A172 (cell line): ENCODE measurements at regions not wholly inside any gene's neighbourhood (a gene's known extent, or its start where the extent isn't known, plus 50 kb on each side); places are given as distances from the start of the nearest gene placed in this dataset.
"Not testable (repeated sequence)": the region's sequence is repeated elsewhere in the genome, so short reads cannot be mapped to it uniquely, and the experiment has no call there.

Source experiments
- DNase-seq: peaks from one replicate; pipeline ENCODE4 v3.0.0-alpha.2; 2015; ENCODE audit warnings: low spot score

DNA sequence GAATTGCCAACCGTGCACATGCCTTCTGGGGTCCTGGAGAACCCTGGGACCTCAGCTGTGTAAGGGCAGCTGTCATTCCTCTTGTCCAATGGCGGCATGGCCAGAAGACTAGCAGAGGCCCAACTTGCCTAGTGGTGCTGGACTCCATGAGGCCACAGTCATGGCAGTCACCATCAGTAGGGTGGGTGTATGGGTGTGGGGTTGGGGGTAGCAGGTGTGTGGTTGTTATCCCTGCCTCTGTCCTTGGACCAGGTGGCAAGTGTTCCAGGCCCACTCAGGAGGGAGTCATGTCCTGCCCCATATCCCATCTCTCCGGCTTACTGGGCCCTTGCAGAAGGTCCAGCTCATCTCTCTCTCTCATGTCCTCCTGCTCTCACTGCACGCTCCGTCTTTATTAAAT, 1596.2 kb downstream of the MRPL39 start:
- no peak for DNase-seq

DNA sequence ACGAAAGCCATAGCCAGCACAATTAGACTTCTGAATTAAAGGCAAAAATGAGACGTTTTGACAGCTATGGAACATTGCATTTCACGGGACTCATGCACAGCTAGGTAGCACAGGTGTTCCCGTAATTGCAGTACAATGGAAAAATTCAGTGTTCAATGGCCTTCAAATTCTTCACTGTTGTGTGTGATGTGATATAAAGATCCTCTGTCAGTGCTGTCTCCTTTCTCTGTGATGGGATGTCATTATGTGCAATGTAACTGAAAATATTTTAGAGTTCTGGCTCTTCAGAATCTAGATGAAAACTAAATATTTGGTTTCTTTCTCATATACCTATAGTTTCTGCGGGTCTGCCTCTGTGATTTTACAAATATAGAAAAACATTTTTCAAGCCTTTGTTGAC, 1599.7 kb downstream of the MRPL39 start:
- DNase-seq = no peak

DNA sequence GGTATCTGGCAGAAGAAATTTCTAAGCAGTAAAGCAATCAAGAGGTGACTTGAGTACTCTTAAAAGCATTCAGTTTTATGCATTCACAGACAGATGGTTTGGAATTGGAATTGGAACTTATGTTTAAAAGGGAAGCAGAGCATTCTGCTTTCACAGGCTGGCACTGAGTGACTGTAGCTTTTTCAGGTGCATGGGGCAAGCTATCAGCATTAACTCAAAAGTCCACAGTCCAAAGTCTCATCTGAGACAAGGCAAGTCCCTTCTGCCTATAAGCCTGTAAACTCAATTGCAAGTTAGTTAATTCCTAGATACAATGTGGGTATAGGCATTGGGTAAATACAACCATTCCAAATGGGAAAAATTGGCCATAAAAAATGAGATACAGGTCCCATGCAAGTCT, 1620.3 kb downstream of the MRPL39 start:
- no peak for DNase-seq

DNA sequence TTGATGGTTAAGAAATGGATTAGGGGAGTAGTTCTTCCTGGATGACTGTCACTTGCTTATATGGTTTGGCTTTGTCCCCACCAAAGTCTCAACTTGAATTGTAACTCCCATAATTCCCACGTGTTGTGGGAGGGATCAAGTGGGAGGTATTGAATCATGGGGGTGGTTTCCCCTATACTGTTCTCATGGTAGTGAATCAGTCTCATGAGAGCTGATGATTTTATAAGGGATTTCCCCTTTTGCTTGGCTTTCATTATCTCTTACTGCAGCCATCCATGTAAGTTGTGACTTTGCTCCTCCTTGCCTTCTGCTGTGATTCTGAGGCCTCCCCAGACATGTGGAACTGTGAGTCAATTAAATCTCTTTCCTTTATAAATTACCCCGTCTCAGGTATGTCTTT, 1621.1 kb downstream of the MRPL39 start:
- no peak for DNase-seq

DNA sequence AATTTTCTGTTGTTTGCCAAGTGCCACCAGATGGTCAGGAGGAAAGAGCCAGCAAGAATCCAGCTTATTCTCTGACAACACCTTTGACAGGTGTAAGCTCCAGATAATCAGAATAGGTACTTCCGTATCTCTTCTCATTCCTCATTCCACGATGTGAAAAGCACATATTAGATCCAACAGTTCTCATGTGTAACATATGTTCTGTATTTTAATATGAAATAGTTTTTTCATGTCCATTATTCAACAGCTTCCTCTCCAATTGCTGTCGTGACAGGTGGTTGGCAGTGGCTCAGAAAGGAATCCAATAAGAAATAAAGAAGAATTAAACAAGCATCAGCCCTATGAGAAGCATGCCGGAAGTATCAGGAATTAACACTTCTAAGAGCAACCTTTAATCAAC, 1624.7 kb downstream of the MRPL39 start:
- DNase-seq = no peak

DNA sequence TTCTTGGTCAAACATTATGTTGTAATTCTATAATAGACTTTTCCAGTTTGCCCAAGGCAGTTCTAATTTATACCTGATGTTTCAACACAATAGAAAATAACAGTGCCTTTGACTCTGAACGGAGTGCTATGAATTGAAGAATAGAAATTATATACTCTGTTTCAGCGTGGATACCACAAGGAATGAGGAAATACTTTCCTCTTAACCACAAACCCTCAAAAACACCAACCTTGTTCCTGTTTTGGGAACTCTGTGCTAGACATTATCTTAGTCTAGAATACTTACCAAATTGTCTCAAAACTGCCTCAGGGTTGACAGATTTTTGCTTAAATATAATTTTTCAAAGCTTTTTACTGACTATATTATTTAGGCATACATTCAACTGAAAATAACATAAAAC, 1629.3 kb downstream of the MRPL39 start:
- DNase-seq = no peak

DNA sequence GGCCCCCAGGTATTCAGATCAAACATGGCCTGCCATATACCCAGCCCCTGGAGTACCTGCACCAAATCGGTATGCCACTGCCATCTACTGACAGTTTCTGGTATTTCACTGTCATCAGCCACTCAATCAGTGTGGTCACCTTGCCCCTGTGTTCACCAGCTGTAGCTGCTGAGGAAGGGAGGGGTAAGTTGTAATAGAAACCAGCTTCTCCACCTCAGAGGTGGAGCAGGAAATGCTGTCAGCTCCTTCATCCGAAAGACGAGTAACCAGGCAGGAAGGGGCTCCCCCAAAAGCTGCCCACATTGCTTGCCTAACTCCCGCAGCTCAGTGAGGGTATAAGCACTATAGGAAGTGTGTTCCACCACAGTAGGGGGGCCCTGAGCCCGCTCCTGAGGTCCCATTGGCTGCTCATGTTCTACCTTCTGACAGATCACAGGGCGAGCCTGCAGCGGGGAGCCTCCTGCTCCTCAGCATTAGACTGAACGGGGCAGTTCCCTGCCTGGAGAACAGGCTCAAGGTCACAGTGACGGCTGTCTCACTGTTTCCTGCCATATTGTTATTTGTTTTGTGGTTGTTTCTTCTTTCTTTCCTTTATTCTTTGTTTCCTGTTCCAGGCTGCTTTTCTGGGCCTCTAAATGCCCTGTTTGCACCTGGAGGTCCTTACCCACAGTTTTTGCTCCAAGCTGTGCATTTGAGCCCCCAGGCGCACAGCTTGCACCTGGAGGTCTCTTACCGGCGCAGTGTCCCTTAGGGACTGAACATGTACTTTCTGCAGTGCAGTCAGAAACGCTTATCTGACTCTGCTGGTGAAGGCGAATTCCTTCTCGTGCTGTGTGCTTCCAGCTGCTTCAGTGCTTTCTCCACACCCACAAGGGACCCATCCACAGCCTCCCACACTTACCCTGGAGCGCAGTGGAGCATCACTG, 1638.3 kb downstream of the MRPL39 start:
- DNase-seq = peak; percentile 47

DNA sequence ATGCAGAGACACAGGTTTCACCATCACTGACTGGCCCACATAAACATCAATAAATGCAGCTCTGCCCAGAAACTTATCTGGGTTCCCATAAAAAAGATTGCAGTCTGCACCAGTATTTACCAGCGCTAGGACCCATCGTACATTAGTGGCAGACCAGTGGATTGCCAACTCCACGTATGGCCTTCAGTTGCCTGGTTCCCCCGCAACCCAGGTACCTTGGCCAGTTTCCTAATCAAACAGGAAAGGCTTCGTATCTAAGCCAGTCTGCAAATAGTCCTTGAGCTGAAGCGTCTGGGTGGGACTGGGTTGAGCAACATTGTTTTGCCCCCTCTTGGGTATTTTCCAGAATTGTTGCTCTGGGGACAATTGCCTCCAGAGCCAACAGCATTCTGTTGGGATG, 1639.3 kb downstream of the MRPL39 start:
- DNase-seq = no peak

DNA sequence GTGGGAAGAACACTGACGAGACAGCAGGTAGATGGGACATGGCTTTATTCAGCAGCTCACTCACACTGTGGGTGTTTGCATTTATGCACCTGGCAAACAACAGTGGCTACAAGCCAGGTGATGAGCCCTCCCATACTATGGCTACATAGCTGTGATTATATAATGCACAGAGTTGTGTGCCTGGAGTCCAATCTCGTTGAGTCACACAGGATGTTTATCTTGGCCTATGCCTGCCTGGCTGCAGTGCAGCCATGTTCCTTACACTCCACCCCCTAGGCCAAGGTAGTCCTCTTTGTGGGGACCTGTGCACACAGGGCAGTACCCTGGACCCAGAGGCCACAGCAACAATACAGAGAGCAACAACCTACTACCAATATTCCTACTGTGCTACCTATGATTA, 1643.8 kb downstream of the MRPL39 start:
- DNase-seq = no peak

DNA sequence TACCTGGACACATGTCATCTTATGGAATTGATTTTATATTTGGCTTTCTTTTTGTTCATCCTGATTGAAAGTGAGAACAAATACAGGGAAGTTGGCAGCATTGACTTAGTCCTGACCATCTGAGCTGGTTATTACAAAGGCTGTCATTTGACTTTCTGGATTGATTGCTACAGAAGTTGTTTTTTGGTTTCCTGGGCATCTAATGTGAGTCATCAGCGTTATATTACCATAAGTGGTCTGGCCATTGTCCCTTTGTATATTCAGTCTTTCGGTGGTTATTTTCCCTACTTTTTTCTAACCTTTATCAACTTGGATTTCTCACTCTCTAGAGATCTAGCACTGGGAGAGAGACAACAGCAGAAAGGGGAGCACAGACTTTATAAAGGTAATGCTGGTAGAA, 1646.5 kb downstream of the MRPL39 start:
- DNase-seq = no peak

DNA sequence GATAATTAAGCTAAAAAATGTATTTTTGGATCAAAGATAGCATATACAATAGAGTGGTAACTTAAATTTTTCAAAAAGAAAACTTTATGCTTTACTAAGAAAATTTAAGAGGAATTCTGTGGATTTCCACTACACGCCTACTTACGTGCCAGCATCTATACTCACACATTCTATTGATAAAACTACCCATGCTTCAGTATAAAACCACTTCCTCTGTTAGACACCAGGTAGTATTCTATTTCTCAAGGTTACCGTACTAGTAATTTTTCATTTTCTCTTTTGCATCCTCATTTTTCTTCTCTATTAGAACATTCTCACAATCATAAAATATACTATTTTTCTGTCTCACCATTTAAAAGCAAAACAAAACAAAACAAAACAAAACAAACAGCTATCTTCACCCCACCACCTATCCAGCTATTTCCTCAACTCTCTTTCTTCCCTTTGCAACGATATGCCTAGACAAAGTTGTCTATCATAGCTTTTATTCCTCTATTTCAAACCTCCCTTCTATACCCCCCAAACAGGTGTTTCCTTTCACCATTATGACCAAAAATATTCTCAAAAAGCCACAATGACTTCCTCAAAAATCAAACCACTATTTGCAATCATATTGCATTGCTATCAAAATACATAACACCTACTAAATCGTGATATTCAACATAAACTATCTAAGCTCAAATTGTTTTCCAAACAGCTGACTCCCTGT, 1652.0 kb downstream of the MRPL39 start:
- DNase-seq = no peak

DNA sequence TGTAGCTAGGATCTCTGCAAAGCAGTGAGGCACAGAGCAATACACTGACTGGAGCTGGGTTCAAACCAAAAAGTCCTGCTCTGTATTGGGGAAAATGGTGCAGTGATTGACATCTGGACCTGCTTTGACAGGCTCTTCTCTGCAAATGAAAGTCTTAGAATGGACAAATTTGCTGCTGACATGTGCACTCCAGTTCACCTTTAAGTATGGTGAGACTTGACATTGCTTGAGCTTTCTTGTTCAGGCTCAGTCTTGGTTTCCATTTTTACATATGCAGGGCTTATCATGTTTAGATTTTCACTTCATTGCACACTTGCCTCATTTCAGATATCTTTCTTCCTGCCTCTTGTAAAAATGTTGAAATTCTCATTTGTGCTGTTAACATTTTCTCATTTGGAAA, 1655.0 kb downstream of the MRPL39 start:
- no peak for DNase-seq

DNA sequence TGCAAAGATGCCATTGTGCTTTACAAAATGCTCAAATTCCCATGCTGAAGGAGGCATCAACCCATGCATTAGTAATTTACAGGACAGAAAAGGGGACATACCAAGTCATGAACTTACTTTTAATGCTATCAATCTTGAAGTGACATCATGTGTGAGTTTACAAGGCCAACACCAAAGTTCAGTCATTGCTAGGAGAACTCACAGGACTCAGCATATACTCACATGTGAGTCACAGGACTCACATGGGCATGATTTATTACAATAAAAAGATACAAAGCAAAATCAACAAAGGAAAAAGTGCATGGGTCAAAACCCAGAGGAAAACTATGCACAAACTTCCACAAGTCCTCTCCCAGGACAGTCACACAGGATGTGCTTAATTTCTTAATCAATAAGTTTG, 1656.0 kb downstream of the MRPL39 start:
- no peak for DNase-seq

DNA sequence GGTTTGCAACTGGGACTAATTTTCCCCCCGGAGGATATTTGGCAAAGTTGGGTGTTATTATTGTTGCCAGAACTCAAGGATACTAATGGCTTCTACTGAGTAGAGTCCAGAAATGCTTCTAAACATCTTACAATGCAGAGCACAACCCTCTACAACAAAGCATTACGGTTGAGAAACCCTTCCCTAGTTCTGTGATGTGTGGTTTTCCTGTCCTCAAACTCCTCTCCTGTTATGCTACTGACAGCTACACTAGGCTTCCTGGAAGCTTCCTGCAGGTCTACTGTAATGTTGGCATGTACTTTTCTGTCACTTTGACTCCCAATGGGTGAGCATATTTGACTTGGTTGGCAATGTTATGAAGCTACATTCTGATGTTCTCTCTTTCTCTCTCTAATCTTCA, 1656.9 kb downstream of the MRPL39 start:
- no peak for DNase-seq

DNA sequence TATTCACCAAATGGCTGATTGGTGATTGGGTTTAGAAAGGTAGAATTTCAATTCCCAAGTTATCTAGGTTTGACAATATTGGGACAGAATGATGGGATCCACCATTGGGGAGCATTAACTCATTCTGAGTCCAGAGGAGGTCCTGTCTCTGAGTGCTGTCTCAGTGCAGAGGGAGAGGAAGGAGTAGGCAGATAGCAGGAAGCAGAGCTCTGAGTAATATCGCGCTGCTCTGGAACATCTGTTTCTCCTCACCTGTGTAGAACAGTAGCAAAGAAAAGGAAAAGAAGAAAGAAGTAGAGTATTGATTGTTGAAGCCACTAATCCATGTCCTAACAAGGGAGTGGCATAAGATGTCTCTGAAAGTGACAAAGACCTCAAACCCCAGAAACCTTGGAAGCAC, 1657.8 kb downstream of the MRPL39 start:
- no peak for DNase-seq

DNA sequence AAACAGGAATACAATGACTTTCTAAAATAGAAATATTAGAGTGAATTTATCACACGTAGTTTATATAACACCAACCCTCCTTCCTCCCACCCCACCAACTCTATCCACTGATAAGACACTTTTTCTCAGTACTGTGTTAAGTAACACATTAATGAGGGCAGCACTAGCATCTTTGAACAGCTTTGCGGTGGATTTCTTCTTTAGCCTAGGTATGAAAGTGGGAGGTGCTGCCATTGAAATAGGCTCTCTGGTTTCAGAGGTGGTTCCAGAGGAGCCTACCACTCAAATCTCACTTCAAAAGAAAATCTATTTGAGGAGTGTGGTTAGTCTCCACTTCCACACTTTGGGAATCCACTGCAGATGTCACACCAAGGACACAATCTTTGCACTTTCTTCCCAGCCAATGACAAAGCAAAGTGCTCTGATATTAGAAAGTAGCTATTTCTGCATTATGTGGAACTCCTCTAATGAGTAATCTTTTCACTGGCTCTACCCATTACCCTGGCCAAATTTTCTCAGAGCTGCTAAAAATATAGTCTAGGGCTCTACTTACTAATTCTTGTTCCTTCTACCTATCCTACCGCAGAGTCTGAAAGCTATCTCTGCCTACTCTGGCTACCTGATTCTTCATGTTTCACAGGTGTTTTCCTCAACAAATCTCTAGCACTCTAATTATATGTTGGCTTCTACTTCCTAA, 1667.8 kb downstream of the MRPL39 start:
- DNase-seq = no peak

DNA sequence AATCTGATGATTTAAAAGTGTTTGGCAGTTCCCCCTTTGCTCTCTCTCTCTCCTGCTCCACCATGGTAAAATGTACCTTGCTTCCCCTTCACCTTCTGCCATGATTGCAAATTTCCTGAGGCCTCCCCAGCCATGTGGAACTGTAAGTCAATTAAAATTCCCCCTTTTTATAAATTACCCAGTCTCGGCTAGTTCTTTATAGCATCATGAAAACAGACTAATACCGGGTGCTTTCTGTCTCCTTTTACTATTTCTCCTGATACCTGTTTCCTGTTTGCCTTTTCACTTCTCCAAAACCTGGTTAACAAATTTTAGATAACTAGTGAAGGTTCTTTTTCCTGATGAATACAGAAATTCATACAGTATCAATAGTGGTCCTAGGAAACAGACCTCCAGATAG, 1670.3 kb downstream of the MRPL39 start:
- DNase-seq = no peak

DNA sequence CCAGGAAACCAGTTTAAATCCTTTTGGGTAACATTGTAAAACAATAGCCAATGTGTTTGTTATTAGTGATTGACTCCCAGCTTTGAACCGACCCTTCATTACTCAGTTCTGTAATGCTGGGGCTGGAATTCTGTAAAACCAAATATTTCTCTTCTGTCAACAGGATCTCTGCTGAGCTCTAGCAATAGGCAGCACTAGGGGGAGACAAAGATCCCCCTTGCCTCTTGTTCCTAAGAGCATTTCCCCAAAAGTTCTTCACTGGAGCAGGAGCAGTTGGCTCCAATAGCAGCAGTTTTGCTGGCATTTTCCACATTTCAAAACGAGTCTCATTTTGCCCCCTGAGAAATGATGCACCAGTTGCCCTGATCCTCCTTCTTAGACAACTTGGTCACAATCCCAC, 1671.1 kb downstream of the MRPL39 start:
- DNase-seq = no peak

DNA sequence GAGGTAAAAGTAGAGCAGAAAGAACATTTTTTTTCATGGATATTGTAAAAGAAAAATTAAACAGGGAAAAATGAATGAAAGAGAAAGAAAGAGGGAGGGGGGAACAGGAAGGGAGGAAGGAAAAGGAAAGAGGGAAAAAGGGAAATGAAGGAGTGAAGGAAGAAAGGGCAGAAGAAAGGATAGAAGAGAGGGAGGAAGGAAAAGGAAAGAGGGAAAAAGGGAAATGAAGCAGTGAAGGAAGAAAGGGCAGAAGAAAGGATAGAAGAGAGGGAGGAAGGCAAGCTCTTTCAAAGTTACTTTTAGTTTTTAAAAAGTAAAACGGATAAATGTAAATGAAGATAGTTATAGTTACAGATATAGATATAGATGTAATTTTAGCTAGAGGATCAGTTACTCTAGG, 1676.7 kb downstream of the MRPL39 start:
- no peak for DNase-seq

DNA sequence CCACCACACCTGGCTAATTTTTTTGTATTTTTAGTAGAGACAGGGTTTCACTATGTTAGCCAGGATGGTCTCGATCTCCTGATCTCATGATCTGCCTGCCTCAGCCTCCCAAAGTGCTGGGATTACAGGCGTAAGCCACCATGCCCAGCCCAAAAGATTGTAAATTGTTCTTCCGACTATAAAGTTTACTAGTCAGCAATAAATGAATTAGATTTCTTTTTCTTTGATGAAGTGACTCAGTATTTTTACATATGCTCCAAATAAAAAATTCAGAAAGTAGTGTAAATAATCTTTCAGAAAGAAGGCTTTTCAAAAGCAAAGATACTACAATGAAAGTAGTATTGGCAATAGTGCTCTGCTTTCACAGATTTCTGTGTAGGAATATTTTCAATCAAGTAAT, 1680.9 kb downstream of the MRPL39 start:
- not testable (repeated sequence) for DNase-seq

DNA sequence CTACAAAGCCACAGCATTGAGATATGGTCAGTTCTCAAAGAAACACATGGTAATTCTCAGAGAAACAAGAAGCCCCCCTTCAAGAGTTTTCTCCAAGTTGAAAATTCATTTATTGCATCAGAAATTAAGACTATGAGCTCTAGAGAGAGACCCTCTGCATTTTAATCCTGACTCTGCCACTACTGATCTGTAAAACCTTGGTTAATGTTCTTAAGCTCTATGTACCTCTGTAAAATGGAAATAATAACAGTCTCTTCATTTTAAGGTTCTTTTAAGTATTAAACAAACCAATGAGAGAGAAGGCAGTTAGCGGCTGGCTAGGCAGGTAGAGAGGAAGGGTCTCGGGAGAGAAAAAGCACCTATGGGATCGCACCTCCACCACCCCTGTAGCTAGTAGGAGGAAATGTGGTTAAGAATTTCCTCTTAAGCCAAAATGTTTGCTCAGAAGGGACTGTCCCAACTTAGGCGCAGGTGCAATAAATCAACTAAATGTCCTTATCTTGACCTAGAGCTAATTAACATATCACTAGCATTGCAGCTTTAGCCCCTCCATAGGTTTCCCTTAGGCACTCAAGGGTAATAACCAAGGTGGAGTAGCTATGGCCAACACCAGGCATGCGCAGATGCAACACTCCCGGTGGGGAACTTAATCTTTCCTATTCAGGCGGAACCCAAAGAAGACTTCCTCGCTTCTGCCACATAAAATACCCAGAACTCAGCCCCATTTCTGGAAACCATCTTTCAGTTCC, 1685.4 kb downstream of the MRPL39 start:
- no peak for DNase-seq

DNA sequence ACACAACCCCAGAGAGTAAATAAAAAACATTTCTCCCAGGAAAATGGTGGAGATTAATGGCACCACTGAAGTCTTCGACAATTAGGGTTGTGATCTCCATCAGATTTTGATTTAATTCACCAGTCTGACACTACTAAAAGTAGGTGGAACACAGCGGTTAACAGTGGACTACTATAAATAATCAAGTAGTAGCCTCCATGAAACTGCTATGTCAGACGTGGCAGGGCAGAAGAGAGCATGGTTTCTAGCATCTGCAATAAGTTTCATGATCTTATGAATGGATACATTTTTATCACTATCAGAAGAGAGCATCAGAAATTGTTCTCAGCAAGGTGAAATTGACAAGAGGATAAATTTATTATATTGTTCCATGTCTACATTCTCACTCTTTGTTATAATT, 1706.6 kb downstream of the MRPL39 start:
- no peak for DNase-seq
